ENCODE measurements at regions not wholly inside any gene's neighbourhood (a gene's known extent, or its start where the extent isn't known, plus 50 kb on each side); places are given as distances from the start of the nearest gene placed in this dataset.

GRCh38 chr10:105969884-105970377 is 1194.6 kb downstream of the SORCS1 start:
- intact Hi-C loops (cut with DNase I): no loop called here
- DNase-seq: no peak

GRCh38 chr10:105968666-105969065 is 1195.8 kb downstream of the SORCS1 start:
- intact Hi-C loops (cut with DNase I): no loop called here
- DNase-seq: no peak

GRCh38 chr10:105967256-105967655 is 1197.2 kb downstream of the SORCS1 start:
- intact Hi-C loops (cut with DNase I): no loop called here
- no peak for DNase-seq

GRCh38 chr10:105965141-105965540 is 1199.4 kb downstream of the SORCS1 start:
- DNase-seq: no peak
- intact Hi-C loops (cut with DNase I): no loop called here

GRCh38 chr10:105964009-105964408 is 1200.5 kb downstream of the SORCS1 start:
- no peak for DNase-seq
- intact Hi-C loops (cut with DNase I): no loop called here

- DNase-seq: no peak
- intact Hi-C loops (cut with DNase I): no loop called here
Measured at GRCh38 chr10:105963334-105963884, 1201.1 kb downstream of the SORCS1 start.

- intact Hi-C loops (cut with DNase I): no loop called here
- DNase-seq: no peak
Measured at GRCh38 chr10:105956550-105956949, 1208.0 kb downstream of the SORCS1 start.

GRCh38 chr10:105953861-105954260 is 1210.6 kb downstream of the SORCS1 start:
- intact Hi-C loops (cut with DNase I): loop anchor here (5.0 kb wide), 1 partner anchor 223 kb away; no protein-coding TSS in a partner anchor
- no peak for DNase-seq

- intact Hi-C loops (cut with DNase I): loop anchor here (5.0 kb wide), 1 partner anchor 224 kb away; no protein-coding TSS in a partner anchor
- no peak for DNase-seq
Measured at GRCh38 chr10:105953056-105953455, 1211.5 kb downstream of the SORCS1 start.

- DNase-seq: peak in 8 of 42 donors; percentile 5 to 43 (median 14)
- intact Hi-C loops (cut with DNase I): loop anchor here (5.0 kb wide), 1 partner anchor 225 kb away; no protein-coding TSS in a partner anchor
Measured at GRCh38 chr10:105952153-105952552, 1212.4 kb downstream of the SORCS1 start.

- intact Hi-C loops (cut with DNase I): loop anchor here (5.0 kb wide), 1 partner anchor 227 kb away; no protein-coding TSS in a partner anchor
- DNase-seq: peak; percentile 20 to 89 (median 72)
Measured at GRCh38 chr10:105950410-105950809, 1214.1 kb downstream of the SORCS1 start.

GRCh38 chr10:105949721-105950120 is 1214.8 kb downstream of the SORCS1 start:
- intact Hi-C loops (cut with DNase I): loop anchor here (5.0 kb wide), 1 partner anchor 228 kb away; no protein-coding TSS in a partner anchor
- no peak for DNase-seq

GRCh38 chr10:105925045-105925785 is 1239.3 kb downstream of the SORCS1 start:
- intact Hi-C loops (cut with DNase I): no loop called here
- DNase-seq: no peak

- intact Hi-C loops (cut with DNase I): no loop called here
Measured at GRCh38 chr10:105921348-105921747, 1243.2 kb downstream of the SORCS1 start.

GRCh38 chr10:105914432-105914831 is 1250.1 kb downstream of the SORCS1 start:
- intact Hi-C loops (cut with DNase I): no loop called here
- DNase-seq: no peak

More at GRCh38 chr10:105921348-105921747, 1243.2 kb downstream of the SORCS1 start:
- no peak for DNase-seq

- no peak for DNase-seq
- intact Hi-C loops (cut with DNase I): no loop called here
Measured at GRCh38 chr10:105908701-105909100, 1255.8 kb downstream of the SORCS1 start.

- intact Hi-C loops (cut with DNase I): no loop called here
- DNase-seq: no peak
Measured at GRCh38 chr10:105885495-105885894, 1244.4 kb downstream of the SORCS3 start.

- DNase-seq: no peak
- intact Hi-C loops (cut with DNase I): no loop called here
Measured at GRCh38 chr10:105879401-105879800, 1238.3 kb downstream of the SORCS3 start.

- intact Hi-C loops (cut with DNase I): no loop called here
- DNase-seq: no peak
Measured at GRCh38 chr10:105875050-105875449, 1234.0 kb downstream of the SORCS3 start.

GRCh38 chr10:105872665-105873064 is 1231.6 kb downstream of the SORCS3 start:
- DNase-seq: no peak
- intact Hi-C loops (cut with DNase I): no loop called here

Measured in head of caudate nucleus (tissue), 42 donors.